NCI-H1436 (cell line): ENCODE measurements at regions not wholly inside any gene's neighbourhood (a gene's known extent, or its start where the extent isn't known, plus 50 kb on each side); places are given as distances from the start of the nearest gene placed in this dataset.
"Not testable (repeated sequence)": the region's sequence is repeated elsewhere in the genome, so short reads cannot be mapped to it uniquely, and the experiment has no call there.

Source experiments
- DNase-seq: peaks from one replicate; lab custom pipeline; 2025; lab: John Stamatoyannopoulos, UW

DNA sequence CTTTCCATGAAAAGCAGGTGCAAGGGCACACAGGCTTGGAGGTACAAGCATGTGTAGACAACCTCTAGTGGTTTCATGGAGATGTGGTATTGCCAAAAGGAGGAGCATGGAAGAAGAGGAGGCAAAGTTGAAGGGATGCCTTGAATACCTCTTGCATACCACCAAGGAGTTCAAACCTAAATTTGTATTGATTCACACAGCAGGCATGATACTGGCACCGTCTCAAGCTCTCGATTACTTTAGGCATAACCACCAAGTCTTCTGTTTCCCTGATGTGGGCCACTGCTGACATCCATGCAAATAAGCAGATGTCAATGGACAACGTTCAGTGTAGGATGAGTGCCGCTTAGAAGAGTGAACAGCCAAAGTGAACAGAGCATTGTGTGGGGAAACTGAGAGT lies 87.1 kb downstream of the SCN11A start:
- no peak for DNase-seq

DNA sequence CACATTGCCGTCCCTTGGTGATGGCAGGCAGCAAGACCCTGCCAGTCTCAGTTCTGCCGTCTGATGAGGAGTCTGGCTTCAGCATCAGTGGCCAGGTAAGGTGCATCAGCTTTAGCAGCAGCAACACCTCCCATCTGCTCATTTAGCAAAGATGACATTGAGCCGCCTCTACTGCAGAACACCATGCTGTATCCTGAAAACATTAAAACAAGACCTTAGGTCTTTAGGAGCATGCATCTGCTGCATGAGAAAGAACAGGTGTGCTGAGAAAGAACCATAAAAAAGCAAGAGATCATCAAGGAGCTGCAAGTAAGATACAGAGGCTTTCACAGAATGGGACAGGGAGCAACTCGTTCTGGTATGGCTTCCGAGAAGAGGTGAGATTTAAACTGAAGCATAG lies 87.5 kb downstream of the SCN11A start:
- DNase-seq = no peak

DNA sequence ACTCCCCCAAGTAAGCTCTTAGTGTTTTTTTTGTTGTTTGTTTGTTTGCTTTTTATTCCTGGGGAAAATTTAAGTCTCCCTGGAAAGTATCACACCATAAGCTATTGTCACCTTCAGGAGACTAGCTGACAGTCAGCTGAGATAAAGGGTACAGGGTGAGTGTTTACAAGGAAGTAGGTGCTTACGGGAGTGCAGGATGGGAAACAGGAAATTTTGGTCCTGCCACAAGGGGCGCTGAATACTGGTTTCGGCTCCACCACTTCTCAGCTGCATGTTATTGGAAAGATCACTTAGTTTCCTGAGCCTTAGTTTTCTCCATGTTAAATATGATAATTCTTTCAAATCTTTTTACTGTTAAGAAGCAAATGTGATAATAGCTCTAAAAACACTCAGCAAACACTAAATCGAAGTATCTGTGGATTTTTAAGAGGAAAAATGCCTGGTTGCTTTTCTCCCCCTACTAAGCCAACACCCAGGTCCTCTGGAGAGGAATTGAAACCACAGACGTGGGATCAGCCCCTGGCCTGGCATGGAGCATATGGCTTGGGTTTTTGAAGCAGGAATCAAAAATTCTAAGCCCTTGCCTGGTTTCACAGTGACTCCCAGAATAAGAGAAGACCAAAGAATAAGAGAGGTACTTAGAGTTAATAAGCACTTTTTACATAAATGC lies 90.7 kb downstream of the SCN11A start:
- peak; percentile 18 for DNase-seq

DNA sequence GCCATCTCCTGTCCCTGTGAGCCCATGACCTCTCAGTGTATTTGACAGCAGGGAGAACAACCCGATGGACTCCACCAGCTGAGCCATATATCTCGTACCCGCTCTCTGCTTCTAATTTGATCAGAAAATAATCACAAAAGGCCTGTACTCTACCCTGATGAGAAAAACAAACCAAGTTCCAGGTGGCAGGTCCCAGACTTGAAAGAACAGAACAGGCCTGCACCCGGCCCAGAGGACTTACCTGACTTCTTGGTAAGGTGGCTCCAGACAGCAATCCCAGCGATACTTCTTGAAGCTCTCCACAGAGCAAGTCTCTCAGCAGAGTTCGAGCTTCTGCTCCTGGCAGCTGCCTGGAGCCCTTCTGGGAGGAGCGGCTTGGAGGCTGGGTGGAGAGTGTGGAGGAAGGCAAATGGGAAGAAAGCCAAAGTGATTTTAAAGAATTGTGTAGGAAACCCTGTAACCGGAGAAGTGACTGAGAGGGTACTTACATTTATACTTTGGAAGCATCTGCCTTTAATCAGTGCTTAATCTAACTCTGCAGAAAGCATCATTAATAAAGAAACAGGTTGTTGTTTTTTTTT lies 91.6 kb downstream of the SCN11A start:
- DNase-seq = no peak

DNA sequence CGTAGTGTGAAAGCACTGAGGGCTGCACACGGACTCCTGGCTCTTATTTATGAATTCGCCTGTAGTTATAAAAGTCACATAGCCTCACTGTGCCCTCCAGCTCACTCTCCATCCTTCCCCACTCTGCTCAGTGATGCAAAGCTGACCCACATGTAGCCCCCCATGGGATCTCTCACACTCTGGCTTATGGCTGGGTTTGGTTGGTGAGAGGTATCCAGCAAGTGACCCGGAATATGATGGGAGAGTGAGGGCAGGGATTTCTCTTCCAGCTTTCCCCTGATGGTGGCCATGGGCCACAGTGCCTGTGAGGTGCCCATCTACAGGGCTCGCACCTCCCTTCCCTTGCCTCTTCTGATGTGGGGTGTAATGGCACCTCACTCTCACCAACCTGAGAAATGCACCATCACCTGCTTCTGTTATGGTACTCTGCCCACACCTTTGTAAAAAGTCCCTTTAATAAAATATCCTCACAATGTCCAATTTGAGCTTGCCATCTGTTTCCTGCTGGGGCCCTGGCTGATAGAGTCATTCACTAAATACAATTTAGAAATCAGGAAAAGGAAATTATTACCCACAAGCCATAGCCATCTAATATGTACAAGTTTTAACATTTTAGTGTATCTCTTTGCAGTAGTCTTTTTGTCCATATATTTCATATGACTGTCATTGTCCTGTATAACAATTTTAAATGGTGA lies 93.6 kb downstream of the SCN11A start:
- no peak for DNase-seq

DNA sequence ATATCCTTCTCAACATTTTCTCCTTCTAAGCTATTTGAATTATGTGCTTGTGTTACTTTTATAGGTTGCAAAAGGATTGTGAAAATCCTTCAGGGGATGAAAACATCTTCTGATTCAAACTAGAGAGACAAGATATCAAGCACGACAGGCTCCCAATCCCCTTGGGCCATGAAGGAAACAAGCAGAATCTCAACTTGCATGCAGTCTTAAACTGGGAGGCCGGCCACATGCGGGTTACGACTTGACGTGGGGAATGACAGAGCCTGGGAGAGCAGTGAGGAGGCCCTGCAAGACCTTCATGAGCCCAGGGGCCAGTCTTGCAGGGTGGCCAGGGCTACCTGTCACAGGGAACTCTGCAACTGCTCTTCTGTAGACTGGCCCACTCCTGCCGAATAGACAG lies 94.4 kb downstream of the SCN11A start:
- no peak for DNase-seq

DNA sequence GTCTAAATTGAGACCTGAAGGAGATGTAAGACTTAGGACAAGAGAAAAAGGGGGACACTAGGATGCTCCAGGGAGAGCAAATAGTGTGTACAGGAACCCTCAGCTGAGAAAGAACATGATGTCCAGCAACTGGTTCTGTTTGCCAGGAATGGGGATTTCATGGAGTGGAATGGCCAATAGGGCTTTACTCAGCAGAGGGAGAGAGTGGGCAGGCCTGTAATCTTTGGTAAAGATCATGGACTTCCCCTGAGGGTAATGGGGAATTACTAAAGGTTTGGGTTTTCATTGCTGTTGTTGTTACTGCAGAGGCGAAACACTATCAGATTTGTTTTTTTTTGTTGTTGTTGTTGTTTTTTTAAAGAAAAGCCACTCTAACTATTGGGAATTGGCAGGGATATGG lies 99.0 kb downstream of the SCN11A start:
- no peak for DNase-seq

DNA sequence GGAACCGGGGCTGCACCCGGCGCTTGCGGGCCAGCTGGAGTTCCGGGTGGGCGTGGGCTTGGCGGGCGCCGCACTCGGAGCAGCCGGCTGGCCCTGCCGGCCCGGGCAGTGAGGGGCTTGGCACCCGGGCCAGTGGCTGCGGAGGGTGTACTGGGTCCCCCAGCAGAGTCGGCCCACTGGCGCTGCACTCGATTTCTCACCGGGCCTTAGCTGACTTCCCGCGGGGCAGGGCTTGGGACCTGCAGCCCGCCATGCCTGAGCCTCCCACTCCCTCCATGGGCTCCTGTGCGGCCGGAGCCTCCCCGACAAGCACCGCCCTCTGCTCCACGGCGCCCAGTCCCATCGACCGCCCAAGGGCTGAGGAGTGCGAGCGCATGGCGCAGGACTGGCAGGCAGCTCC lies 100.6 kb downstream of the SCN11A start:
- not testable (repeated sequence) for DNase-seq

DNA sequence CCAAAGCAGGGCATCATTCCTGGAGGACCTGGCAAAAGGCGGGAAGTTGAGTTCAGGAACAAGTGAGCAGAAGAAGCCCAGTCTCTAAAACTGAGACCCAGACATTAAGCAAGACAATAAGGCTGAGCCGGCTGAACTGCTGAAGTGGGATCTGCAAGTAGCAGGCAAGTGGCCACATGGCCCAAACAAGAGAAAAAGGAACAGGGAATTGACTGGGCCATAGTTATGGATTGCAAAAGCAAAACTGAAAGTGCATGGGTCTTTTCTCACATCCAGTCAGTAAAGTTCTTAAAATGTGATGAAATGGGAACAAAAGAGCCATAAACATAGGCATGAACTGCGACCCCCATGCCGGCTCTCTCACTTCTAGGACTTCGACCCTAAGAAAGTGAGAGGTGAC lies 101.2 kb downstream of the SCN11A start:
- DNase-seq = no peak

DNA sequence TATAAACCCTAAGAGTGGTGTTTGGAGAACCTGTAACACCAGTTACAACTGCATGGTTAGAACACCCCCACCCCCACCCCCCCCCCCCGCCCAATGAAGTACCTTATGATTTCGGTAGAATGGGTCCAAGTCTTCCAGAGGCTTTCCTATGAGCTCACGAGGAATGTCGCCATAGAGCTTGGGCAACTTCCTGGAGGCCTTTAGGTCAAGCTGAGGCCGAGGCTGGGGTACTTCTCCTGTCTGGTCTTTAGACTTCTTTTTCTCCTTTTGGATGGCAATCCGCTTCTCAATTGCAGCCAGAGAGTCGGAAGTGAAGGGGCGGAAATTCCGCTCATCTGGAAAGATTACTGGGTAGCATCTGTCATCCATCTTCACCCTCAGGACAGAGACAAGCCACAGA lies 101.8 kb downstream of the SCN11A start:
- no peak for DNase-seq

DNA sequence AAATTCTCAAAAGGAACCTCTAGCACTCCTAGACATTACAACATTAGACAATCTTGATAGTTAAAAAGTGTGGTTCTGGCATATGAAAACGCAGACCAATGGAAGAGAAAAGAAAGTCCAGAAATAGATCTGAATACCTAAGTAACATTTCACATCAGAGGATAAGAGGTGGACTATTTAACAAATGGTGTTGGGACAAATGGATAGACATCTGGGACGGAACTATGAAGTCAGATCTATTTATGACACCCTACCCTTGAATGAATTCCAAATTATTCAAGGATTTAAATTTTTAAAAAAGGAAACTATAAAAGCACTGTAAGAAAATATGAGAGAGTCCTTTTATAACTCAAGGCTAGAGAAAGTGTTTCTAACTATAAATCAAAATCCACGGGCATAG lies 111.3 kb downstream of the SCN11A start:
- DNase-seq = no peak

DNA sequence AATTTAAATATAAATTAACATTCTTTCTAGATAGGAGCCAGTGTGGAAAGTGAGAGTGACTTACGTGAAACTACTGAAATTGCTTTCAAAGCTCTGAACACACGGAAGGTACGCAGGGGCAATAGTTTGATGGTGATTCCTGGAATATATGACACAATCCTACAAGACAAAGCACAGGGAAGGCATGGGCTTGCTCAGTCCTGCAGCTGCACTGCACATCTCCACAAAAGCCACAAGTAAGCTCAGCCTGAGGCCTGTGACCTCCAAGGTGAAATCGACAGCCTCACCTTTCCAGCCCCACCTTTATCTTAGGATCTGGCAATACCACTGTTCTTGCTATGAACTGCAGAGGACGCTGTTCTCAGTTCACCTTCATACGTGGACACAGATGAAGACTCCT lies 109.3 kb upstream of the SCN10A start:
- no peak for DNase-seq

DNA sequence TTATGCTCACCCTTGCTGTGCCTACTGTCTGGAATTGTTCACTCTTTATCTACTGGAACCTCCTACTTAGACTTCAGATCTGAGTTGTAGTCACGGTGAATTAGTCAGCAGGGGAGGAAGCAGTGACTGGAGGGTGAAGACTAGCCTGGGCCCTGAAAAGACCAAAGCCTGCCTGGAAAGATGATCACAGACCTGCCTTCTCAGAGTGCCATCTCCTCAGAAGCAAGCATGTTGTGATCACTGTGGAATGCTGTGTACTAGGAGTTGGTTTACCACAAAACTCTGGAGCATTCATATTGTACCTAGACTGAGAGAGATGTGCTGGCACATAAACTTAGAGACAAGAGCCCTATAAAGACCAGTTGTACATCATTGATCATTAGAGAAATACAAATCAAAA lies 100.7 kb upstream of the SCN10A start:
- no peak for DNase-seq

DNA sequence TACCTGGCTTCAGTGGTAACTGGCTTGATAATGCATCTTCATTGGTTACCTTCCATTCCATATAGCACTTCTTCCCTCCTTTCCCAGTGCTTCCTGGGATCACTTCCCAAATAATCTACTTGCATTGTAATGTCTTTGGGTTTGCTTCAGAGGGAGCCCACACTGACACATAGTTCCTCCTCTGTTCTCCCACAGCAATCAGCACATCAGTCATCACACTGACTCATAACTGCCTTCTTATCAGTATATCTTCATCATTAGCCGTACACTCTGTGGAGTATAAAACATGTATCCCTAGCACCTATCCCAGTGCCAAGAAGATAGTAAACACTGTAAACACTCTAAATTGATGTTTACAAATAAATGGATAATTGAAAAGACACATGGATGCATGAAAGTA lies 91.4 kb upstream of the SCN10A start:
- no peak for DNase-seq

DNA sequence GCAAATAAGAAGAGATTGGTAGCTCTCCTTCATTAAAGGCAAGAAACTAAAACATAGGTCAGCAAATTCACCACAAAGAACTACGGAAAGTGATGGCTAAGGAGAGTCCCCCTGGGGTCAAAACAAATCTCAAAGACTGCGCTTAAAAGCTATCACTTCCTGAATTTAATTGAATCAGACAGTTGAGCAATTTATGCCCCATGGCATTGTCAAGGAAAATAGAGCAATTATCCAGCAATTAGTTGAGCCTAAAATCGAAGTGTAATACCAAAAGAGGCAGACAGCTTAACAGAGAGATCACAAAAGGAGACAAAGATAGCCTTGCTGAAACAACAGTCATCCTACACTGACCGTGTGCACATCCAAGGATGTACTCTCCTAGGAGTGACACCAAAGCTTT lies 74.4 kb upstream of the SCN10A start:
- no peak for DNase-seq

DNA sequence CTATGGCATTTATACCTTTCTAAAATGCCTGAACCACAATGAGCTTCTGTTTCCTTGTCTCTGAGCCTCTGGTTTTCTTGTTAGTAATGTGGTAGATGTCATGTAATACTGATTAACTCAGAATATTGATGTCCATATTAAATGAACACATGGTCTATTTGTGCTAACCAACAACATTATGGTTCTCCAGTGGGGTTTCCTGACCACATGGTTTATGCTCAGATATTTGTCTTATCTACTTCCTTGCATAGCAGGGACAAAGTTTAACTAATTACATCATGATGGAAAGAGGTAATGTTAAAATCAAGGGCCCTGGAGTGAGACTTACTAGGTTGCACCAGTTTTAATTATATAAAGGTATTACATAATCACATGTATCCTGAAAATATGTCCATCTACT lies 62.6 kb upstream of the SCN10A start:
- no peak for DNase-seq
